DMS153 (cell line): ENCODE measurements at regions not wholly inside any gene's neighbourhood (a gene's known extent, or its start where the extent isn't known, plus 50 kb on each side); places are given as distances from the start of the nearest gene placed in this dataset.
"Not testable (repeated sequence)": the region's sequence is repeated elsewhere in the genome, so short reads cannot be mapped to it uniquely, and the experiment has no call there.

Experiments
- DNase-seq: peaks from one replicate; lab custom pipeline; 2025; lab: John Stamatoyannopoulos, UW

DNA sequence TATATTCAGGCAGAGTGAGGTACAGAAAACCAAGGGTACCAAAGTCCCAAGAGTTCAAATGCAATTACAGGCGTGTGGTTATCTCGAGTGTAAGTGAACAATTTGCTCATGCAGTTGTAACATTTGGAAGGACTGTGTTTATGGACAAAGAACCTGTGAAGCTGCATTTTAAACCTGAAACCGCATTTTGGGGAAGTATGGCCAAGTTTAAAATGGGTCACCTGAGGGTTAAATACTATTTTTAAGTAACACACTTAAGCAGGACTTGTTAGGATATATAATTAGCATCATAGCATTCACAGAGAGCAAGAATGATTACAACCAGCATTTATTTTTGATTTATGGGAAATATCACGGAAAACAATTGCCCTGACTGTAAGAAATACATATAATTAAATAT lies 79.1 kb upstream of the LCORL start:
- DNase-seq, result no peak

DNA sequence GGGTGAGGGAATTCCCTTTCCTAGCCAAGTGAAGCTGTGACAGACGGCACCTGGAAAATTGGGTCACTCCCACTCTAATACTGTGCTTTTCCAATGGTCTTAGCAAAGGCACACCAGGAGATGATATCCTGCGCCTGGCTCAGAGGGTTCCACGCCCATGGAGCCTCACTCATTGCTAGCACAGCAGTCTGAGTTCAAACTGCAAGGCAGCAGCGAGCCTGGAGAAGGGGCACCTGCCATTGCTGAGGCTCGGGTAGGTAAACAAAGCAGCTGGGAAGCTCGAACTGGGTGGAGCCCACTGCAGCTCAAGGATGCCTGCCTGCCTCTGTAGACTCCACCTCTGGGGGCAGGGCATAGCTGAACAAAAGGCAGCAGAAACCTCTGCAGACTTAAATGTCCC lies 68.9 kb upstream of the LCORL start:
- not testable (repeated sequence) for DNase-seq

DNA sequence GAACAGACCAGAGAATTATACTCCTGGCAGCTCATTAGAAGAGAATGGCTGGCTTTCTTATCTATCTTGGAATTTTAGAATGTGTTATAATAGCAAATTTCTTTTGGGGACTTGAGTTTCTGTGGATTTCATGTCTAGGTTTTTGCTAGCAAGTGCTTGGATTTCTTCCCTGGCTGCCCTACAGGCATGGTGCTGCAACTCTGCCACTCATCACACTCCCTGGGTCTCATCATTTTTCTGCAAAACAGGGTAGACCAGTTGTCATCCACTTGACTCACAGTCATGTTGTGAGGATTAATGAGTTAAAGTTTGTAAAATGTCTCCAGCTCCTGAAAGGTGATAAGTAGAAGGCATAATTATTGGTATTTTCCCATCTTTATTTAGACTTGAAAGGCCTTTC lies 60.7 kb upstream of the LCORL start:
- no peak for DNase-seq

DNA sequence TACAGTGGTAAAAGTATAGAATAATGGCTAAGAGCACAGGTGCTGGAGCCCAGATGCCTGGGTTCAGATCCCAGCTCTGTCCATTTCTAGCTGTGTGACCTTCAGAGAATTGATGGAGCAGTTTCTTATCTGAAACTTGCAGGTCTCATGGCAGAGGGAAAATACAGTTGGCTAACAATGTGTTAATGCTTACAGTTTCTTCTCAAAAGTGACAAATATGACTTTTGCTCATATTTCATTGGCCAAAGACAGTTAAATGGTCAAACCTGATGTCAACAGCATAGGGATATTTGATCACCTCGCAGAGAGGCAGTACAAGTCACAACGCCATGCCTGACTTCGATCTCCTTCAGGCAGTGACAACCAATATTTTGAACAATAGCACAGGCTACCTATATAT lies 60.2 kb upstream of the LCORL start:
- DNase-seq, result no peak

DNA sequence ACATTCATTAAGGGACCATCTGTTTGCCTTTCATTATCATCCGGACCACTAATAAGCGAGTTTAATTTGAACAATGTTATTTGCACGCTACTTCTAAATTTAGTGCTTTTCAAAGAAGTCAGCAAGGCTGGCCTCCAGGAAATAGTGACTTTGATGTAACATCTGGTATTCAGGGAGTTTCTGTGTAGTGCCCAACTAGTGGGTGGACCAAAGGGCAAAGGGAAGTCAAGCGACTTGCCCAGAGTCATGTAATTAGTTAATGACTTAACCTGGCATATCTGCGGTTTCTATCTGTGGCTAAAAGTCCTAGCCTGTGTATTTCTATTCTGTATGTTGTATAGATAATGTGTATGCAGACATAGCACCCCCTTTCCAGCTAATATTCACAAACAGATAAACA lies 56.3 kb upstream of the LCORL start:
- DNase-seq, result no peak

DNA sequence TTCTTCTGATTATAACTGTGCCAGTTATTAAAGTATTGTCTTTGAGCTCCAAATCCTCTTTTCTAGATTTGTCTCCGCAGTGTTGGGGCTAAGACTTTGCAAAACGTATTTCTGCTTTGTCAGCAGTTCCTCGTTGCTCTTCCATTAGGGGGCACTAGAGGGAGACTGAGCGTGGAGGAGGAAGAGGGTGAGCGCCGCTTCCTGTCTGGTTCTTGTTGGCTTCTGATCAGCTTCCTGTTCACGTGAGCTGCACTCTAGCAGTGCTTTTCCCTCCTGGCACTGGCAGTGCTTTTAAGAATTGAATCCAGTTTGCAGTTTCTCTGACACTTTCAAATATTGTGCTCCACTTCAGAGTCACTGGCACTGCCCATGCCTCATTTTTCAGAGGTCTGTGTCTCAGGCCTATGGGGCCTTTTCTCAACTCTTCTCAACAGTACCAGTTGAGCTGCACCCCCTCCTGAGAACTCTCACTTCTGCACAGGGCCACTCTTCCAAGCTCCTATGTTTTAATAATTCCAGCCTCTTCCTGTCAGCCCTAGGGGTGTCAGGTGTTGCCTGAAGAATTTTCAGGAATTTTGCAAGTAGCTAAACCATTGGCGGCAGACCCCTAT lies 54.4 kb upstream of the LCORL start:
- peak; percentile 1 for DNase-seq

DNA sequence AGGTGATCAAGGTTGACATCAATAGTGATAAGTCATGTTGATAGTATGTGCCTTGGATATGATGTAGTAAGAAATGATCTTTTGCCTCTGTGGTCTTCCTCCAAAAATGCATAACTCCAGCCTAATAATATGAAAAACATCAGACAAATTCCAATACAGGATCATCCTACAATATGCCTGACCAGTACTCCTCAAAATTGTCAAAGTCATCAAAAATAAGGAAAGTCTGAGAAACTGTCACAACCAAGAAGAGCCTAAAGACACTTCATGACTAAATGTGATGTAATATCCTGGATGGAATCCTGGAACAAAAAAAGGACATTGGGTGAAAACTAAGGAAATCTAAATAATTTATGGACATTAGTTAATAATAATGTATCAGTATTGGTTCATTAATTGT lies 50.3 kb upstream of the LCORL start:
- no peak for DNase-seq
